Spleen (tissue), 11 donors: ENCODE measurements at regions not wholly inside any gene's neighbourhood (a gene's known extent, or its start where the extent isn't known, plus 50 kb on each side); places are given as distances from the start of the nearest gene placed in this dataset.

Source experiments
- DNase-seq: peaks from one replicate; pipeline ENCODE4 v3.0.0-alpha.2; 2020
- H3K27ac ChIP-seq, 8 donors: fragments of 200-600 bp; sonication (generic) in 7 of 8; 1 replicate in 4 of 8; 2 replicates in 4 of 8; pipeline versions ENCODE4 v1.5.0 to v1.8.0; 2016 to 2021; ENCODE audit warnings: inconsistent platforms in 4 of 8, mild to moderate bottlenecking in 4 of 8, moderate library complexity in 1 of 8
- H3K27me3 ChIP-seq, 7 donors: fragments of 200-600 bp; sonication (generic) in 6 of 7; replicated peaks in 1 of 7; 1 replicate in 4 of 7; 2 replicates in 3 of 7; pipeline versions ENCODE4 v1.5.0 to v1.8.0; 2016 to 2021; ENCODE audit warnings: inconsistent platforms in 3 of 7, mild to moderate bottlenecking in 1 of 7
- H3K36me3 ChIP-seq, 6 donors: fragments of 200-600 bp; sonication (generic) in 5 of 6; 1 replicate in 4 of 6; 2 replicates in 2 of 6; pipeline versions ENCODE4 v1.5.0 to v1.8.0; 2016 to 2021; ENCODE audit warnings: inconsistent platforms in 2 of 6
- H3K4me1 ChIP-seq, 6 donors: fragments of 200-600 bp; sonication (generic) in 5 of 6; 1 replicate in 3 of 6; 2 replicates in 3 of 6; pipeline versions ENCODE4 v1.5.0 to v1.8.0; 2016 to 2021; ENCODE audit warnings: inconsistent platforms in 3 of 6
- H3K4me3 ChIP-seq, 8 donors: fragments of 200-600 bp; sonication (generic) in 7 of 8; 1 replicate in 4 of 8; 2 replicates in 4 of 8; pipeline versions ENCODE4 v1.5.0 to v1.8.0; 2016 to 2021; ENCODE audit warnings: inconsistent platforms in 4 of 8, mild to moderate bottlenecking in 4 of 8, moderate library complexity in 2 of 8
- H3K9me3 ChIP-seq, 8 donors: fragments of 200-600 bp; sonication (generic) in 7 of 8; 1 replicate in 4 of 8; 2 replicates in 4 of 8; pipeline versions ENCODE4 v1.5.0 to v1.8.0; 2016 to 2021; ENCODE audit warnings: inconsistent platforms in 4 of 8
- CTCF ChIP-seq, 11 experiments: fragments of 200-600 bp in 7 of 11; fragments of 450-650 bp in 4 of 11; sonication (generic) in 4 of 11; IDR thresholded peaks in 8 of 11; conservative IDR thresholded peaks in 3 of 11; 1 replicate in 7 of 11; 2 replicates in 4 of 11; pipeline versions ENCODE4 v1.4.0 to v1.8.0; 2016 to 2021; ENCODE audit warnings: antibody characterized with exemption in 11 of 11, inconsistent platforms in 4 of 11, mild to moderate bottlenecking in 1 of 11
- POLR2A ChIP-seq, 3 donors: fragments of 450-650 bp; IDR thresholded peaks; one replicate each; pipeline ENCODE4 v1.5.1; 2017; ENCODE audit warnings: antibody characterized with exemption in 3 of 3, mild to moderate bottlenecking in 1 of 3
- POLR2AphosphoS5 ChIP-seq, 3 donors: sonication (generic); formaldehyde crosslinking; IDR thresholded peaks; one replicate each; pipeline ENCODE4 v1.5.1; 2017; ENCODE audit warnings: antibody characterized with exemption in 3 of 3
- WGBS, 5 donors: extraction: QIAGEN DNeasy Blood & Tissue Kit in 3 of 5; methylation state at CpG; one replicate each; pipeline versions ENCODE4 v1.1.5 to v1.1.7; 2013 to 2018; 5-methylcytosine and 5-hydroxymethylcytosine counted together
- intact Hi-C: fragments of 100-400 bp; cut with DNase I; formaldehyde crosslinking; loops from one replicate; pipeline ENCODE4 v1.15.0; 2023; ENCODE audit warnings: low total_unique reads
- donor health status: healthy with polysubstance abuse.
- donor health status: DM: no; HTN: no; CAD: no; lungs with moderate emphysema.
- donor health status: DM: no; HTN: no; CAD: no.
- donor health status: Bipolar disorder and iron deficiency.
- donor health status: healthy.
- donor health status: DM: no; HTN: no; CAD: no.
- donor health status: DM: yes; HTN: yes; CAD: no.

- no peak for DNase-seq
- no peak overlapping the region for H3K4me3 ChIP-seq
- H3K27ac ChIP-seq, result no peak overlapping the region
- intact Hi-C loops, result no loop called here
- TF ChIP-seq CTCF (IDR thresholded peaks at IDR 0.05 in 8 of 11, conservative IDR thresholded peaks at IDR 0.05 in 3 of 11) (no peak), POLR2A (IDR thresholded peaks at IDR 0.05) (no peak), POLR2AphosphoS5 (IDR thresholded peaks at IDR 0.05) (no peak)
- H3K4me1 ChIP-seq, result no peaks in the 10 kb centered on the region
- H3K27me3 ChIP-seq, result peaks cover 0 to 59% (median 3%) of the 10 kb centered on the region in 7 donors
- H3K36me3 ChIP-seq, result no peaks in the 10 kb centered on the region
- H3K9me3 ChIP-seq, result no peaks in the 10 kb centered on the region
- WGBS, 5 donors, result 52 to 69% (median 61%) methylated on average over 4 of the region's 4 CpGs
Measured at GRCh38 chr1:13951793-13952751, 252.1 kb downstream of the PRDM2 start.

GRCh38 chr1:13952985-13953384 lies 253.0 kb downstream of the PRDM2 start:
- intact Hi-C loops, result no loop called here
- H3K9me3 ChIP-seq, result no peaks in the 10 kb centered on the region
- WGBS, 5 donors, result 67 to 83% (median 74%) methylated on average over 5 of the region's 5 CpGs
- no peak overlapping the region for H3K27ac ChIP-seq
- no peak overlapping the region for H3K4me3 ChIP-seq
- H3K4me1 ChIP-seq, result no peaks in the 10 kb centered on the region
- TF ChIP-seq CTCF (IDR thresholded peaks at IDR 0.05 in 8 of 11, conservative IDR thresholded peaks at IDR 0.05 in 3 of 11), result no peak
- no peak for TF ChIP-seq POLR2AphosphoS5 (IDR thresholded peaks at IDR 0.05)
- no peak for TF ChIP-seq POLR2A (IDR thresholded peaks at IDR 0.05)
- H3K27me3 ChIP-seq, result peaks cover 0 to 57% (median 5%) of the 10 kb centered on the region in 7 donors
- no peaks in the 10 kb centered on the region for H3K36me3 ChIP-seq
- DNase-seq, result no peak

GRCh38 chr1:13956393-13956792 lies 256.4 kb downstream of the PRDM2 start:
- H3K27ac ChIP-seq, result no peak overlapping the region
- H3K4me3 ChIP-seq, result no peak overlapping the region
- no peaks in the 10 kb centered on the region for H3K36me3 ChIP-seq
- no peaks in the 10 kb centered on the region for H3K4me1 ChIP-seq
- TF ChIP-seq POLR2A (IDR thresholded peaks at IDR 0.05) (no peak), POLR2AphosphoS5 (IDR thresholded peaks at IDR 0.05) (no peak), CTCF (IDR thresholded peaks at IDR 0.05 in 8 of 11, conservative IDR thresholded peaks at IDR 0.05 in 3 of 11) (no peak)
- H3K9me3 ChIP-seq, result no peaks in the 10 kb centered on the region
- DNase-seq, result no peak
- H3K27me3 ChIP-seq, result peaks cover 0 to 55% (median 5%) of the 10 kb centered on the region in 7 donors
- intact Hi-C loops, result no loop called here
- 51 to 67% (median 60%) methylated on average over 4 of the region's 4 CpGs for WGBS, 5 donors

- Histone ChIP-seq H3K4me3 (no peak overlapping the region), H3K27me3 (peaks cover 0 to 82% (median 5%) of the 10 kb centered on the region in 7 donors), H3K36me3 (no peaks in the 10 kb centered on the region), H3K9me3 (no peaks in the 10 kb centered on the region), H3K27ac (no peak overlapping the region), H3K4me1 (no peaks in the 10 kb centered on the region)
- DNase-seq, result peak; percentile 83
- peak; percentile 89 to 96 (median 95) for TF ChIP-seq CTCF (IDR thresholded peaks at IDR 0.05 in 8 of 11, conservative IDR thresholded peaks at IDR 0.05 in 3 of 11)
- TF ChIP-seq POLR2A (IDR thresholded peaks at IDR 0.05), result no peak
- TF ChIP-seq POLR2AphosphoS5 (IDR thresholded peaks at IDR 0.05), result no peak
- intact Hi-C loops, result loop anchor here (2.0 kb wide), 1 partner anchor 296 kb away; no protein-coding TSS in a partner anchor
- whole genome bisulfite sequencing, 5 donors, result 11 to 14% (median 12%) methylated on average over 11 to 12 of the region's 12 CpGs
Measured at GRCh38 chr1:13960375-13960987, 260.5 kb downstream of the PRDM2 start.
